Activated T-cell treated with anti-CD3 and anti-CD28 coated beads for 24 hours (primary cell): ENCODE measurements at regions not wholly inside any gene's neighbourhood (a gene's known extent, or its start where the extent isn't known, plus 50 kb on each side); places are given as distances from the start of the nearest gene placed in this dataset.
"Not testable (repeated sequence)": the region's sequence is repeated elsewhere in the genome, so short reads cannot be mapped to it uniquely, and the experiment has no call there.

Source experiments
- DNase-seq: peaks from one replicate; pipeline ENCODE4 v3.0.0-alpha.2; 2020; ENCODE audit warnings: low read depth

- DNase-seq: no peak
Observed at GRCh38 chr4:67332627-67333026, 212.7 kb downstream of the CENPC start.

GRCh38 chr4:67328393-67328792 is 216.9 kb downstream of the CENPC start:
- DNase-seq: no peak

GRCh38 chr4:67328018-67328278 is 217.4 kb downstream of the CENPC start:
- no peak for DNase-seq

GRCh38 chr4:67327245-67328017 is 217.9 kb downstream of the CENPC start:
- peak; percentile 41 for DNase-seq

GRCh38 chr4:67325791-67326190 is 219.5 kb downstream of the CENPC start:
- DNase-seq: no peak

- no peak for DNase-seq
Observed at GRCh38 chr4:67320645-67321044, 224.7 kb downstream of the CENPC start.

GRCh38 chr4:67319607-67320006 is 225.7 kb downstream of the CENPC start:
- DNase-seq: not testable (repeated sequence)

- DNase-seq: not testable (repeated sequence)
Observed at GRCh38 chr4:67300497-67301185, 244.7 kb downstream of the CENPC start.

GRCh38 chr4:67292636-67293035 is 252.7 kb downstream of the CENPC start:
- DNase-seq: no peak

- DNase-seq: no peak
Observed at GRCh38 chr4:67292045-67292444, 253.3 kb downstream of the CENPC start.

- no peak for DNase-seq
Observed at GRCh38 chr4:67291644-67292043, 253.7 kb downstream of the CENPC start.

- no peak for DNase-seq
Observed at GRCh38 chr4:67288964-67289363, 256.3 kb downstream of the CENPC start.

GRCh38 chr4:67286724-67287123 is 258.6 kb downstream of the CENPC start:
- DNase-seq: no peak

- no peak for DNase-seq
Observed at GRCh38 chr4:67282749-67283148, 262.6 kb downstream of the CENPC start.

- no peak for DNase-seq
Observed at GRCh38 chr4:67275179-67275750, 270.0 kb downstream of the CENPC start.

GRCh38 chr4:67274671-67275070 is 270.6 kb downstream of the CENPC start:
- DNase-seq: not testable (repeated sequence)

- no peak for DNase-seq
Observed at GRCh38 chr4:67273666-67274065, 271.6 kb downstream of the CENPC start.

- no peak for DNase-seq
Observed at GRCh38 chr4:67261971-67262370, 283.3 kb downstream of the CENPC start.

GRCh38 chr4:67256388-67257043 is 288.8 kb downstream of the CENPC start:
- DNase-seq: no peak

- DNase-seq: no peak
Observed at GRCh38 chr4:67250131-67250896, 295.0 kb downstream of the CENPC start.

- no peak for DNase-seq
Observed at GRCh38 chr4:67236788-67237187, 308.5 kb downstream of the CENPC start.

- no peak for DNase-seq
Observed at GRCh38 chr4:67236318-67236717, 309.0 kb downstream of the CENPC start.
